ENCODE measurements at regions not wholly inside any gene's neighbourhood (a gene's known extent, or its start where the extent isn't known, plus 50 kb on each side); places are given as distances from the start of the nearest gene placed in this dataset.

- H3K27ac Mint-ChIP-seq: no peak overlapping the region
- intact Hi-C loops (cut with DNase I, micrococcal nuclease): no loop called here
These were observed 62.4 kb upstream of the TNP1 start for GRCh38 chr2:216922175-216922780.

DNA sequence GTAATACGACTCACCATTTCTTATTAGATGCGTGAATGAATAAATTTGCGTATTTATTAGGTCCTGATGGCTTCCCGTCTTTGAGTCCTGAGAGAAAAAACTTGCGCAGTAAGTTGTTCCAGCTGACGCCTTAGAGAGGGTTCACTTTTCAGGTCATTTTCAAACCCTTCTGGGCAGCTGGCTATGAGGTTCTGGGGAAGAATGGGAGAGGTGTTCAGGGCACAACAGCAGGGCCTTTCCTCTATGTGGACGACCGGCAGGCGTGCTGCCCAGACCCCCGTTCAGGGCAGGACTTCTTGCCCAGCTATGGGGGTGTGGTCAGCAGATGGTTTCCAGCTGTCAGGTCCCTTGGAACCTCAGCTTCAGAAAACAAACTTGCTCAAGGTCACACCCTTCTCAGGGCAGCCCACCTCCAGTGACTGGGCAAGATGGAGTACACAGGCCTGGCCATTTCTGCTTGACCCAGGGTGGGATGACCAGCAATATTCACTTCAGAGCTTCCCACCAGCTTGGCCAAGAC is 61.1 kb upstream of the TNP1 start:
- ATAC-seq (no peak), DNase-seq (no peak)
- Mint-ChIP-seq H3K4me3 (no peak overlapping the region), H3K27ac (no peak overlapping the region), H3K27me3 (no peaks in the 10 kb centered on the region), H3K4me1 (no peaks in the 10 kb centered on the region), H3K36me3 (ENCODE audit: low read depth) (no peaks in the 10 kb centered on the region), H3K9me3 (ENCODE audit: low read depth) (no peaks in the 10 kb centered on the region)
- POLR2A ChIA-PET: no interaction called here
- intact Hi-C loops (cut with DNase I, micrococcal nuclease): no loop called here
- CTCF ChIA-PET: no interaction called here

More at GRCh38 chr2:216922175-216922780, 62.4 kb upstream of the TNP1 start:
- Mint-ChIP-seq H3K4me3 (no peak overlapping the region), H3K36me3 (ENCODE audit: low read depth) (no peaks in the 10 kb centered on the region), H3K4me1 (no peaks in the 10 kb centered on the region), H3K9me3 (ENCODE audit: low read depth) (no peaks in the 10 kb centered on the region), H3K27me3 (no peaks in the 10 kb centered on the region)
- ChIA-PET CTCF (interaction anchor here (0.7 kb wide), 1 partner anchor 321 kb away, joined by 3 read pairs; no protein-coding TSS in a partner anchor), POLR2A (no interaction called here)
- no peak for DNase-seq
- no peak for ATAC-seq

GRCh38 chr2:216920143-216920876 is 60.4 kb upstream of the TNP1 start:
- no peaks in the 10 kb centered on the region for H3K36me3 Mint-ChIP-seq (ENCODE audit: low read depth)
- H3K9me3 Mint-ChIP-seq (ENCODE audit: low read depth): no peaks in the 10 kb centered on the region
- ChIA-PET POLR2A (no interaction called here), CTCF (interaction anchor here (1.1 kb wide), 1 partner anchor 12 kb away, joined by 3 read pairs; no protein-coding TSS in a partner anchor)
- H3K27me3 Mint-ChIP-seq: no peaks in the 10 kb centered on the region
- DNase-seq (no peak), ATAC-seq (no peak)
- H3K27ac Mint-ChIP-seq: no peak overlapping the region
- H3K4me1 Mint-ChIP-seq: no peaks in the 10 kb centered on the region
- no peak overlapping the region for H3K4me3 Mint-ChIP-seq
- intact Hi-C loops (cut with DNase I, micrococcal nuclease): no loop called here

GRCh38 chr2:216918088-216918680 is 58.3 kb upstream of the TNP1 start:
- no peaks in the 10 kb centered on the region for H3K36me3 Mint-ChIP-seq (ENCODE audit: low read depth)
- H3K4me1 Mint-ChIP-seq: no peaks in the 10 kb centered on the region
- ChIA-PET POLR2A (no interaction called here), CTCF (no interaction called here)
- no peak for DNase-seq
- no peak overlapping the region for H3K27ac Mint-ChIP-seq
- no peak for ATAC-seq
- intact Hi-C loops (cut with DNase I, micrococcal nuclease): no loop called here
- no peaks in the 10 kb centered on the region for H3K27me3 Mint-ChIP-seq
- no peaks in the 10 kb centered on the region for H3K9me3 Mint-ChIP-seq (ENCODE audit: low read depth)
- no peak overlapping the region for H3K4me3 Mint-ChIP-seq

- H3K9me3 Mint-ChIP-seq (ENCODE audit: low read depth): no peaks in the 10 kb centered on the region
- CTCF ChIA-PET: no interaction called here
- intact Hi-C loops (cut with DNase I, micrococcal nuclease): no loop called here
- DNase-seq: no peak
- H3K27ac Mint-ChIP-seq: no peak overlapping the region
- POLR2A ChIA-PET: no interaction called here
- no peaks in the 10 kb centered on the region for H3K36me3 Mint-ChIP-seq (ENCODE audit: low read depth)
- ATAC-seq: no peak
- H3K4me3 Mint-ChIP-seq: no peak overlapping the region
- no peaks in the 10 kb centered on the region for H3K4me1 Mint-ChIP-seq
- H3K27me3 Mint-ChIP-seq: no peaks in the 10 kb centered on the region
These were observed 57.2 kb upstream of the TNP1 start for GRCh38 chr2:216916956-216917650.

DNA sequence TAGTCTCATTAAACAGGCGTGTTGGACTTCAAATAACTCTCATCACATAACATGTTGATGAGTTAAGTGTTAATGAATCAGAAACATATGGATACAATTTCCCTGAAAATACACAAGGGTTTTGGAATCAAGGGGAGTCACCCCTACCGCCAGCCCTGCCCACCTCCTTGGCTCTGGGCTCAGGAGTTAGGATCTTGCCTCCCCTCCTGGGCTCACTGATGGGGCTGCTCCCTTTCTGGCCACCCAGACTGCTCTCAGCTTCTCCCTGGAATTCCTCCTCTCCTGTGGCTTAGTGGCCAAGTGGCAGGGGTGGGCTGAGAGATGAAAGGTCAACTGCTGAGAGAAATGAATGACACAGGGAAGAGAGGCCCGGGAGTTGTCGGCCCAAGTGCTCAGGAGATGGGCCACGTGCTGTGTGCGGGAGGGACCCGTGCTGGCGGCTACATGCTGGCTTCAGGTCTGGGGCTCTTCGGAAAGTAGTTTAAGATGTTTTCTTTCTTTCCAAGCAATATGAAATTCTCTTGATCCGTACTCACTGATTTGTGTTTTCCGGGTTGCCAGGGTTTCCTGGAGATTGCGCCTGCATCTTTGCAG is 55.8 kb upstream of the TNP1 start:
- intact Hi-C loops (cut with DNase I, micrococcal nuclease): no loop called here
- no peak overlapping the region for H3K27ac Mint-ChIP-seq
- ATAC-seq (no peak), DNase-seq (no peak)
- H3K4me1 Mint-ChIP-seq: no peaks in the 10 kb centered on the region
- CTCF ChIA-PET: no interaction called here
- H3K4me3 Mint-ChIP-seq: no peak overlapping the region
- no peaks in the 10 kb centered on the region for H3K9me3 Mint-ChIP-seq (ENCODE audit: low read depth)
- POLR2A ChIA-PET: no interaction called here
- no peaks in the 10 kb centered on the region for H3K27me3 Mint-ChIP-seq
- no peaks in the 10 kb centered on the region for H3K36me3 Mint-ChIP-seq (ENCODE audit: low read depth)

DNA sequence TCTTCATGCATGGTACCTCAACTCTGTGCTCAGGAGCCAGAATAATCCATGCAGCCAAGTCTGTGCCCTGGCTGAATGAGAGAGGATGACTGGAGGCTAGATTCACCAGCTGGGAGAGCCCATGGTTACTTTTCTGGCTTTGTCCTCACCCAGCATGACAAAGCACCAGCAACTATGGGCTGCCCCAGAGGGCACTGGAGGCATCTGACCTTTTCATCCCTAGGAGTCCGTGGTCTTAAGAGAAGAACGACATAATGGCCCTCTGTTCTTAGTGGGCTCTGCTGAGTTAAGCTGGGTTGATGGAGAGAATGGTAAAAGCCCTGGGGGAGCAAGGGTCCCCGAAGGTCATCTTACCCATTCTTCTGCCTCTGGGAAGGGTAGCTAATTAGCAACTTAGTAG is 54.6 kb upstream of the TNP1 start:
- H3K36me3 Mint-ChIP-seq (ENCODE audit: low read depth): no peaks in the 10 kb centered on the region
- H3K27me3 Mint-ChIP-seq: no peaks in the 10 kb centered on the region
- POLR2A ChIA-PET: no interaction called here
- no peaks in the 10 kb centered on the region for H3K4me1 Mint-ChIP-seq
- ATAC-seq (no peak), DNase-seq (no peak)
- H3K27ac Mint-ChIP-seq: no peak overlapping the region
- H3K4me3 Mint-ChIP-seq: no peak overlapping the region
- intact Hi-C loops (cut with DNase I, micrococcal nuclease): no loop called here
- CTCF ChIA-PET: no interaction called here
- no peaks in the 10 kb centered on the region for H3K9me3 Mint-ChIP-seq (ENCODE audit: low read depth)

DNA sequence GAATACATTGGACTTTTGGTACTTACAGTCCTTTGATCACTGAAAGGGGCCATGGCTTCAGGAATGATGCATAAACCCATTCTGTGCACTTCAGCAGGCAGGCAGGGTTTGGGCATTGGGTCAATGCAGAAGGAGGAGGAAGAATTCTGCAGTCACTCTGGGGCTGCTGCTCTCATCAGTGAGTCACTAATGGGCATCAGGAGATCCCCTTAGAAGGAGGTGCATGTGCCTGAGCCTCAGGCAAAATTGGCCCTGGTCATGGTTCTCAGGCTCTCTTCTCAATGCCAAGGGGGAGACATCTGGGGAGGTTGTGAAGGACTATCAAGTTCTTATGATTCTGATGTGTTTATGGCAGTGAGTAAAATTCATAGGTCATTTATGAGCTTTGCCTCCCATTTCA is 52.0 kb upstream of the TNP1 start:
- no peak for ATAC-seq
- Mint-ChIP-seq H3K27ac (no peak overlapping the region), H3K4me1 (no peaks in the 10 kb centered on the region), H3K36me3 (ENCODE audit: low read depth) (no peaks in the 10 kb centered on the region), H3K4me3 (no peak overlapping the region), H3K9me3 (ENCODE audit: low read depth) (no peaks in the 10 kb centered on the region), H3K27me3 (no peaks in the 10 kb centered on the region)
- POLR2A ChIA-PET: no interaction called here
- CTCF ChIA-PET: no interaction called here
- DNase-seq: no peak
- intact Hi-C loops (cut with DNase I, micrococcal nuclease): no loop called here

- ChIA-PET CTCF (interaction anchor here (0.6 kb wide), 1 partner anchor 212 kb away, joined by 3 read pairs; no protein-coding TSS in a partner anchor), POLR2A (no interaction called here)
- intact Hi-C loops (cut with DNase I, micrococcal nuclease): no loop called here
- ATAC-seq (no peak), DNase-seq (no peak)
- Mint-ChIP-seq H3K27me3 (no peaks in the 10 kb centered on the region), H3K36me3 (ENCODE audit: low read depth) (no peaks in the 10 kb centered on the region), H3K4me1 (no peaks in the 10 kb centered on the region), H3K9me3 (ENCODE audit: low read depth) (no peaks in the 10 kb centered on the region), H3K27ac (no peak overlapping the region), H3K4me3 (no peak overlapping the region)
These were observed 51.1 kb upstream of the TNP1 start for GRCh38 chr2:216911008-216911407.

DNA sequence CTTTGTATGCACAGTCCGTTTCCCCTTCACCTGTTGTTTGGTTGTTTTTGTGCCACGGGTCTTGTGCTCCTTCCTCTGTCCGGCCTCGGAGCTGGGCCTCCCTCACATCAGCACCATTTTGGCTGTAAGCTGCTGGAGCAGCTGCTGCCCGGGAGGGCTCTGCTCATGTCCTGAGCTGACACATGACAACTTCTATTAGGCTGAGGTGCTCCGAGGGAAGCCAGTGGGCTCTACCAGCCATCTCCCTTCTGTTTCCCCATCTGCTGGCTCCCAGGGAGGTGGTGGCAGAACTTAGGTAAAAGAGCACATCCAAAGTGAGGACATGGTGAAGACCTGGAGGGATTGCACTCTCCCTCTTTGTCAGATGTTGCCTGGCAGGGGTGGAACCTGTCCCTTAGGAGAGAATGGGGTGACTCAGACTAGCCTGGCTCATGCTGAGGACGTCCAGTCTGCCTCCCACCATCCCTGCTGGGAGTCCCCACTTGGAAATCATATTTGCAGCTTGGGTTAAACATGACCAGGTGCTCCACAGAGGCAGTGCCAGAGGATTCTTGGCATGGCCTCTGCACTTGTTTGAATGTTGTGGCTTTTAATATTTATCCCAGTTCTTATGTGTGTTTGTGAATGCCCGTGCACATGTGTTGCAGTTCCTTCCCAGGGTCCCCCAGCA is 49.8 kb upstream of the TNP1 start:
- ATAC-seq (no peak), DNase-seq (no peak)
- no peak overlapping the region for H3K4me3 Mint-ChIP-seq
- intact Hi-C loops (cut with DNase I, micrococcal nuclease): no loop called here
- H3K4me1 Mint-ChIP-seq: no peaks in the 10 kb centered on the region
- H3K9me3 Mint-ChIP-seq (ENCODE audit: low read depth): no peaks in the 10 kb centered on the region
- no peak overlapping the region for H3K27ac Mint-ChIP-seq
- POLR2A ChIA-PET: interaction anchor here (0.6 kb wide), 1 partner anchor 229 kb away, joined by 3 read pairs; no protein-coding TSS in a partner anchor
- H3K27me3 Mint-ChIP-seq: no peaks in the 10 kb centered on the region
- CTCF ChIA-PET: no interaction called here
- H3K36me3 Mint-ChIP-seq (ENCODE audit: low read depth): no peaks in the 10 kb centered on the region

All from activated CD4-positive, alpha-beta T cell treated with anti-CD3 and anti-CD28 coated beads for 36 hours (primary cell).